ENCODE measurements at regions not wholly inside any gene's neighbourhood (a gene's known extent, or its start where the extent isn't known, plus 50 kb on each side); places are given as distances from the start of the nearest gene placed in this dataset.
A peak's percentile ranks its signal among the peaks of the same experiment; 100 is the strongest.
"Not testable (repeated sequence)": the region's sequence is repeated elsewhere in the genome, so short reads cannot be mapped to it uniquely, and the experiment has no call there.

DNA sequence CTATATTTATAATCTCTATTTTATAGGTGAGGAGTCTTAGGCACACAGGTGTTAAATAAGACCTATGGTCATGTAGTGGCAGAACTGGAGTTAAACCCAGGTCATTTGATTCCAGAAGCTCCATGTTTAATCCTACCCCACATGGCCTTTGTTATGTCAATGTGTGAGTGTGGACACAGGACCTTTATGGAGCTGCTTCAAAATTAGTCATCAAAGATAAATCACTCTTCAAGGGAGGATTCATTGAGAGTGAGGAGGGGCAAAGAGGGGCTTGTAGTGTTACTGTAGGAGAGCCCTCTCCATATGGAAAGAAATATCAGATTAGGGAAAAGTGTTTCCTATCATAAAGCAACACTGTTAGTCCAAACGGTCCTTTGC lies 74.6 kb upstream of the ARRDC3 start:
- no peaks in the 10 kb centered on the region for H3K36me3 Mint-ChIP-seq (ENCODE audit: low read depth)
- no peak for ATAC-seq
- H3K4me3 ChIP-seq = peak overlapping the region; percentile 6; the same call in 1 of the 2 replicates

DNA sequence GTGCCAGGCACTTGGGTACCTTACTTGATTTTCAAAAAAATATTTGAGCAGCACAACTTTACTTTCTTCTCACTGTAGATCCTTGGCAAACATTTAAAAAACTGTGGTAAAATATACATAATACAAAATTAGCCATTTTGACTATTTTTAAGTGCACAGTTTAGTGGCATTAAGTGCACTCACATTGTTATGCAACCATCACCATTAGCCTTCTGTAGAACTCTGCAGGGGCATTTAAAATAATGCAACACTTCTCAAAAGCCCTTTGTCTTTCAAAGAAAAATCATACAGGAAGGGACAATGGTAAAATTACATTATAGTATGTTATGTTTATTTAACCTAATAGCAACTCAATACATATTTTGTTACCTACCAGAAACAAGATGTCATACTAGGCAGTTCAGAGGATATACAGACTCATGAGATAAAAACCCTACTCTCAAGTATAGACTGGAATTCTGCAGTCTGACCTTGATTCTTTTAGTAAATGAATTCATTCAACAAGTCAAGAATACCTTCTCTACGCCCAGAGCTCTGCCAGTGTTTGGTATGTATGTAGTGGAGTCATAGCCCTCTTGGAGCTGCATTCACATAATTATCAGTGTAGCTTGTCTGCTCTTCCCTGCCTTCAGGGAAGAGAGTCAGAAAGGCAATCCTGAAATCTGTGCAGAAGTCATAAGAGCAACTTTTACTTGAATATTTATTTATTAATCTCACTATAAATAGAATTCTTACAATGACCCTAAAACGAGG lies 74.0 kb upstream of the ARRDC3 start:
- peaks cover 3% of the 10 kb centered on the region for H3K27me3 Mint-ChIP-seq (ENCODE audit: insufficient read depth, low read depth, poor library complexity)
- no peak overlapping the region for H3K27ac Mint-ChIP-seq
- no peaks in the 10 kb centered on the region for H3K27me3 ChIP-seq (ENCODE audit: insufficient read depth)
- no peak for TF ChIP-seq EZH2 (IDR thresholded peaks at IDR 0.05; ENCODE audit: low read depth, unreplicated experiment)
- TF ChIP-seq NANOG (IDR thresholded peaks at IDR 0.05; ENCODE audit: borderline replicate concordance) = peak; percentile 87
- peak overlapping the region; percentile 12; the same call in 1 of the 3 replicates for H3K4me3 Mint-ChIP-seq
- no peaks in the 10 kb centered on the region for H3K9me2 ChIP-seq (ENCODE audit: insufficient read depth)
- peak overlapping the region; percentile 6; the same call in 1 of the 2 replicates for H3K4me3 ChIP-seq
- H3K27ac ChIP-seq (ENCODE audit: low read depth) = no peak overlapping the region
- peaks cover 21% of the 10 kb centered on the region for H3K4me1 ChIP-seq (ENCODE audit: insufficient read depth)
- DNase-seq (ENCODE audit: low spot score) (peak; percentile 7), ATAC-seq (peak; percentile 25; the same call in 2 of the 3 replicates)
- H3K36me3 ChIP-seq (ENCODE audit: insufficient read depth) = no peaks in the 10 kb centered on the region
- no peak overlapping the region for H2AFZ ChIP-seq
- no peaks in the 10 kb centered on the region for H4K20me1 ChIP-seq (replicated peaks; ENCODE audit: insufficient read depth)
- no peaks in the 10 kb centered on the region for H3K79me2 ChIP-seq (replicated peaks; ENCODE audit: insufficient read depth)
- no peaks in the 10 kb centered on the region for H3F3A ChIP-seq (replicated peaks; ENCODE audit: low read depth)
- H3K36me3 Mint-ChIP-seq (ENCODE audit: low read depth) = no peaks in the 10 kb centered on the region
- H3K4me2 ChIP-seq = peak overlapping the region; percentile 33
- no peaks in the 10 kb centered on the region for H3K9me3 Mint-ChIP-seq
- H3K4me1 Mint-ChIP-seq = peaks cover 17% of the 10 kb centered on the region

More for the DNA sequence above, 74.6 kb upstream of the ARRDC3 start:
- Mint-ChIP-seq H3K4me3 (no peak overlapping the region), H3K9me3 (no peaks in the 10 kb centered on the region), H3K4me1 (peaks cover 17% of the 10 kb centered on the region), H3K27ac (no peak overlapping the region), H3K27me3 (ENCODE audit: insufficient read depth, low read depth, poor library complexity) (peaks cover 3% of the 10 kb centered on the region)
- no peak for DNase-seq (ENCODE audit: low spot score)
- H3K4me1 ChIP-seq (ENCODE audit: insufficient read depth) = peaks cover 21% of the 10 kb centered on the region
- no peaks in the 10 kb centered on the region for H3F3A ChIP-seq (replicated peaks; ENCODE audit: low read depth)
- H3K27ac ChIP-seq (ENCODE audit: low read depth) = no peak overlapping the region
- H4K20me1 ChIP-seq (replicated peaks; ENCODE audit: insufficient read depth) = no peaks in the 10 kb centered on the region
- peak overlapping the region; percentile 33 for H3K4me2 ChIP-seq
- TF ChIP-seq ZNF114 (CRISPR knock-in tag; IDR thresholded peaks at IDR 0.05) (no peak), POLR2AphosphoS5 (IDR thresholded peaks at IDR 0.05; ENCODE audit: low read depth) (no peak), NANOG (IDR thresholded peaks at IDR 0.05; ENCODE audit: borderline replicate concordance) (no peak), EZH2phosphoT487 (IDR thresholded peaks at IDR 0.05; ENCODE audit: unreplicated experiment) (no peak), STAT1 (IDR thresholded peaks at IDR 0.05; ENCODE audit: unreplicated experiment) (no peak)
- TF ChIP-seq, protein P1, sequence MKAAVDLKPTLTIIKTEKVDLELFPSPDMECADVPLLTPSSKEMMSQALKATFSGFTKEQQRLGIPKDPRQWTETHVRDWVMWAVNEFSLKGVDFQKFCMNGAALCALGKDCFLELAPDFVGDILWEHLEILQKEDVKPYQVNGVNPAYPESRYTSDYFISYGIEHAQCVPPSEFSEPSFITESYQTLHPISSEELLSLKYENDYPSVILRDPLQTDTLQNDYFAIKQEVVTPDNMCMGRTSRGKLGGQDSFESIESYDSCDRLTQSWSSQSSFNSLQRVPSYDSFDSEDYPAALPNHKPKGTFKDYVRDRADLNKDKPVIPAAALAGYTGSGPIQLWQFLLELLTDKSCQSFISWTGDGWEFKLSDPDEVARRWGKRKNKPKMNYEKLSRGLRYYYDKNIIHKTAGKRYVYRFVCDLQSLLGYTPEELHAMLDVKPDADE (IDR thresholded peaks at IDR 0.05) = no peak
- no peaks in the 10 kb centered on the region for H3K79me2 ChIP-seq (replicated peaks; ENCODE audit: insufficient read depth)
- no peak overlapping the region for H2AFZ ChIP-seq
- no peaks in the 10 kb centered on the region for H3K27me3 ChIP-seq (ENCODE audit: insufficient read depth)
- H3K9me2 ChIP-seq (ENCODE audit: insufficient read depth) = no peaks in the 10 kb centered on the region
- H3K36me3 ChIP-seq (ENCODE audit: insufficient read depth) = no peaks in the 10 kb centered on the region

DNA sequence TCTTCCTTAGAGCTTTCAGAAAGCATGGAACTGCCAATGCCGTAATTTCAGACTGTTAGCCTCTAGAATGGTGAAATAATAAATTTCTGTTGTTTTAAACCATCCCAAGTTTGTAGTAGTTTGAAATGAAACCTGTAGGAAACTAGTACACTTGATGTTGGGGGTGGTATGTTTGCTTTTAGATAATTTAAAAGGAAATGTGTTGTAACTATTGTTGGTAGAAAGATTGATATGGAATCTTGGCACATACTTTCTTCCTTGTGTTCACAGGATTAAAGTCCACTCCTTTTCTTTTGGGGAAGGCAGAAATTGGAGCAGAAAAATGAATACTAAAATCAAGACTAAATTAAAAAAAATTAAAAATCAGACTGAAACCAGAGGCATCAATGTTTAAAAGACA lies 66.0 kb upstream of the ARRDC3 start:
- no peaks in the 10 kb centered on the region; the same call in 1 of the 2 replicates for H3K4me1 ChIP-seq (ENCODE audit: insufficient read depth)
- no peaks in the 10 kb centered on the region for H3K79me2 ChIP-seq (replicated peaks; ENCODE audit: insufficient read depth)
- TF ChIP-seq EZH2phosphoT487 (IDR thresholded peaks at IDR 0.05; ENCODE audit: unreplicated experiment) (no peak), JUNB (IDR thresholded peaks at IDR 0.05; ENCODE audit: unreplicated experiment) (no peak), NANOG (IDR thresholded peaks at IDR 0.05; ENCODE audit: borderline replicate concordance) (no peak), CREB1 (CRISPR knock-in tag; IDR thresholded peaks at IDR 0.05; ENCODE audit: low read depth) (no peak), ZNF331 (CRISPR knock-in tag; IDR thresholded peaks at IDR 0.05; ENCODE audit: low read depth) (no peak), ZNF114 (CRISPR knock-in tag; IDR thresholded peaks at IDR 0.05) (no peak)
- TF ChIP-seq, protein P2, sequence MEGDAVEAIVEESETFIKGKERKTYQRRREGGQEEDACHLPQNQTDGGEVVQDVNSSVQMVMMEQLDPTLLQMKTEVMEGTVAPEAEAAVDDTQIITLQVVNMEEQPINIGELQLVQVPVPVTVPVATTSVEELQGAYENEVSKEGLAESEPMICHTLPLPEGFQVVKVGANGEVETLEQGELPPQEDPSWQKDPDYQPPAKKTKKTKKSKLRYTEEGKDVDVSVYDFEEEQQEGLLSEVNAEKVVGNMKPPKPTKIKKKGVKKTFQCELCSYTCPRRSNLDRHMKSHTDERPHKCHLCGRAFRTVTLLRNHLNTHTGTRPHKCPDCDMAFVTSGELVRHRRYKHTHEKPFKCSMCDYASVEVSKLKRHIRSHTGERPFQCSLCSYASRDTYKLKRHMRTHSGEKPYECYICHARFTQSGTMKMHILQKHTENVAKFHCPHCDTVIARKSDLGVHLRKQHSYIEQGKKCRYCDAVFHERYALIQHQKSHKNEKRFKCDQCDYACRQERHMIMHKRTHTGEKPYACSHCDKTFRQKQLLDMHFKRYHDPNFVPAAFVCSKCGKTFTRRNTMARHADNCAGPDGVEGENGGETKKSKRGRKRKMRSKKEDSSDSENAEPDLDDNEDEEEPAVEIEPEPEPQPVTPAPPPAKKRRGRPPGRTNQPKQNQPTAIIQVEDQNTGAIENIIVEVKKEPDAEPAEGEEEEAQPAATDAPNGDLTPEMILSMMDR (conservative IDR thresholded peaks at IDR 0.05; ENCODE audit: low read depth in 2 of 2) = no peak
- H3K4me3 ChIP-seq = no peak overlapping the region
- no peaks in the 10 kb centered on the region for H4K20me1 ChIP-seq (replicated peaks; ENCODE audit: insufficient read depth)
- H3K27ac ChIP-seq (ENCODE audit: low read depth) = no peak overlapping the region
- no peak for ATAC-seq
- no peaks in the 10 kb centered on the region for H3F3A ChIP-seq (replicated peaks; ENCODE audit: low read depth)
- no peaks in the 10 kb centered on the region for H3K36me3 Mint-ChIP-seq (ENCODE audit: low read depth)
- no peaks in the 10 kb centered on the region for H3K27me3 Mint-ChIP-seq (ENCODE audit: insufficient read depth, low read depth, poor library complexity)
- no peaks in the 10 kb centered on the region for H3K9me3 Mint-ChIP-seq
- H3K27ac Mint-ChIP-seq = no peak overlapping the region
- H3K4me3 Mint-ChIP-seq = no peak overlapping the region
- no peak overlapping the region for H2AFZ ChIP-seq
- no peak for DNase-seq (ENCODE audit: low spot score)
- peaks cover 8% of the 10 kb centered on the region; the same call in 2 of the 3 replicates for H3K4me1 Mint-ChIP-seq
- H3K27me3 ChIP-seq (ENCODE audit: insufficient read depth) = no peaks in the 10 kb centered on the region
- no peaks in the 10 kb centered on the region for H3K36me3 ChIP-seq (ENCODE audit: insufficient read depth)
- H3K9me2 ChIP-seq (ENCODE audit: insufficient read depth) = peaks cover 20% of the 10 kb centered on the region
- no peak overlapping the region for H3K4me2 ChIP-seq

DNA sequence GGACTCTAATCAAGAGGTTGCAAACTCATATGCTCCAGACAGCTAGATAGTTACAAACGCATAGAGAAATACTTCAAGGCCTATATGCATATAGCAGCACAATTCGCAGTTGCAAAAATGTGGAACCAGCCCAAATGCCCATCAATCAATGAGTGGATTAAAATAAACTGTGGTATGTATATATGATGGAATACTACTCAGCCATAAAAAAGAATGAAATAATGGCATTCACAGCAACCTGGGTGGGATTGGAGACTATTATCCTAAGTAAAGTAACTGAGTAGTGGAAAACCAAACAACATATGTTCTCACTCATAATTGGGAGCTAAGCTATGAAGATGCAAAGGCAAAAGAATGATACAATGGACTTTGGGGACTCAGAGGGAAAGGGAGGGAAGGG lies 65.0 kb upstream of the ARRDC3 start:
- not testable (repeated sequence) for H3K4me2 ChIP-seq

More for the DNA sequence above, 65.0 kb upstream of the ARRDC3 start:
- H3F3A ChIP-seq (replicated peaks; ENCODE audit: low read depth); H3K36me3 Mint-ChIP-seq (ENCODE audit: low read depth); ATAC-seq; H3K79me2 ChIP-seq (replicated peaks; ENCODE audit: insufficient read depth); H3K27me3 ChIP-seq (ENCODE audit: insufficient read depth); H3K27ac ChIP-seq (ENCODE audit: low read depth); H3K9me3 Mint-ChIP-seq; H3K27ac Mint-ChIP-seq; H4K20me1 ChIP-seq (replicated peaks; ENCODE audit: insufficient read depth); H3K27me3 Mint-ChIP-seq (ENCODE audit: insufficient read depth, low read depth, poor library complexity); H2AFZ ChIP-seq; H3K4me3 ChIP-seq; H3K36me3 ChIP-seq (ENCODE audit: insufficient read depth); DNase-seq (ENCODE audit: low spot score); H3K4me1 ChIP-seq (ENCODE audit: insufficient read depth); H3K4me3 Mint-ChIP-seq: not testable (repeated sequence)
- peaks cover 20% of the 10 kb centered on the region for H3K9me2 ChIP-seq (ENCODE audit: insufficient read depth)
- H3K4me1 Mint-ChIP-seq = peaks cover 10% of the 10 kb centered on the region; the same call in 2 of the 3 replicates

Measured in GM23338 (cell line).